H1 (cell line): ENCODE measurements at regions not wholly inside any gene's neighbourhood (a gene's known extent, or its start where the extent isn't known, plus 50 kb on each side); places are given as distances from the start of the nearest gene placed in this dataset.

Experiments
- POLR2A ChIP-seq, 2 experiments: IDR thresholded peaks; 1 replicate in 1 of 2; 2 replicates in 1 of 2; pipeline ENCODE4 v1.6.1; 2011; ENCODE audit warnings: low read depth in 2 of 2, low read length in 2 of 2, mild to moderate bottlenecking in 2 of 2; ENCODE audit errors: control extremely low read depth in 1 of 2
- RAD21 ChIP-seq, 2 experiments: IDR thresholded peaks in 1 of 2; conservative IDR thresholded peaks in 1 of 2; 2 replicates each; pipeline ENCODE4 v1.6.1; 2011; ENCODE audit warnings: low read depth in 2 of 2, low read length in 2 of 2, improper control_type of control experiment in 1 of 2, inconsistent platforms in 1 of 2, mild to moderate bottlenecking in 1 of 2, moderate library complexity in 1 of 2
- TF ChIP-seq, protein P1 (sequence below): IDR thresholded peaks from 2 replicates; pipeline ENCODE4 v1.6.1; 2011; ENCODE audit warnings: low read length, improper control_type of control experiment
- TF ChIP-seq, protein P2 (sequence below): IDR thresholded peaks from 2 replicates; pipeline ENCODE4 v1.6.1; 2012; ENCODE audit warnings: low read length, inconsistent platforms

DNA sequence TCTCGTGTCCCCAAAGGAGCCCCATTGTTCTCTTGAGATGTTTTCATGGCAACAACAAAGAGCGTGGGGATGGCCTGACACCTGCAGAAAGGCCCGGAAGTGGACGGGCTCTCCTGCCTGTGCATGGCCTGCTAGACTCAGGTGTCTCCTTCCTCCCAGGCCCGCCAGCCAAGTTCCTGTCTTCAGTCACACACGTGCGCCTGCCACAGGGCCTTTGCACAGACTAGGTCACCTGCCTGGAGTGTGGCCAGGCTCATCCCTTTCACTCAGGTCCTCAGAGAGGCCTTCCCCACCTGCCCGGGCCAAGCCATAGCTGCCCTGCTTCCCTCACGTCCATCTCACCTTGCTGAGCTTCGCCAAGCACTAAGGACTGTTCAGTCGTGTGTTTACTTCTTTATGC is 300.9 kb downstream of the FOXL1 start:
- TF ChIP-seq, protein P1, sequence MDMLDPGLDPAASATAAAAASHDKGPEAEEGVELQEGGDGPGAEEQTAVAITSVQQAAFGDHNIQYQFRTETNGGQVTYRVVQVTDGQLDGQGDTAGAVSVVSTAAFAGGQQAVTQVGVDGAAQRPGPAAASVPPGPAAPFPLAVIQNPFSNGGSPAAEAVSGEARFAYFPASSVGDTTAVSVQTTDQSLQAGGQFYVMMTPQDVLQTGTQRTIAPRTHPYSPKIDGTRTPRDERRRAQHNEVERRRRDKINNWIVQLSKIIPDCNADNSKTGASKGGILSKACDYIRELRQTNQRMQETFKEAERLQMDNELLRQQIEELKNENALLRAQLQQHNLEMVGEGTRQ, result no peak
- no peak for TF ChIP-seq RAD21 (IDR thresholded peaks at IDR 0.05 in 1 of 2, conservative IDR thresholded peaks at IDR 0.05 in 1 of 2; ENCODE audit: low read depth in 2 of 2, low read length in 2 of 2)
- TF ChIP-seq, protein P2, sequence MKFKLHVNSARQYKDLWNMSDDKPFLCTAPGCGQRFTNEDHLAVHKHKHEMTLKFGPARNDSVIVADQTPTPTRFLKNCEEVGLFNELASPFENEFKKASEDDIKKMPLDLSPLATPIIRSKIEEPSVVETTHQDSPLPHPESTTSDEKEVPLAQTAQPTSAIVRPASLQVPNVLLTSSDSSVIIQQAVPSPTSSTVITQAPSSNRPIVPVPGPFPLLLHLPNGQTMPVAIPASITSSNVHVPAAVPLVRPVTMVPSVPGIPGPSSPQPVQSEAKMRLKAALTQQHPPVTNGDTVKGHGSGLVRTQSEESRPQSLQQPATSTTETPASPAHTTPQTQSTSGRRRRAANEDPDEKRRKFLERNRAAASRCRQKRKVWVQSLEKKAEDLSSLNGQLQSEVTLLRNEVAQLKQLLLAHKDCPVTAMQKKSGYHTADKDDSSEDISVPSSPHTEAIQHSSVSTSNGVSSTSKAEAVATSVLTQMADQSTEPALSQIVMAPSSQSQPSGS, result no peak
- TF ChIP-seq POLR2A (IDR thresholded peaks at IDR 0.05; ENCODE audit: control extremely low read depth in 1 of 2, low read depth in 2 of 2, low read length in 2 of 2), result no peak
